Stimulated activated CD4-positive, alpha-beta T cell treated with anti-CD3 and anti-CD28 coated beads, Interleukin-1b, Interleukin-23, amount 100 ng/mL, for 1 hour (primary cell): ENCODE measurements at regions not wholly inside any gene's neighbourhood (a gene's known extent, or its start where the extent isn't known, plus 50 kb on each side); places are given as distances from the start of the nearest gene placed in this dataset.

Experiments used
- DNase-seq, 2 donors: peaks; one replicate each; pipeline ENCODE4 v3.0.0-alpha.2; 2020; ENCODE audit warnings: low read depth in 2 of 2

- no peak for DNase-seq
Observed at GRCh38 chr9:110056062-110056461, 151.9 kb downstream of the C9orf152 start.

- DNase-seq = peak in 1 of 2 donors; percentile 23
Observed at GRCh38 chr9:110058304-110058953, 149.5 kb downstream of the C9orf152 start.

- no peak for DNase-seq
Observed at GRCh38 chr9:110059461-110059860, 148.5 kb downstream of the C9orf152 start.

- DNase-seq = no peak
Observed at GRCh38 chr9:110064803-110065202, 143.2 kb downstream of the C9orf152 start.

GRCh38 chr9:110065532-110065931, 142.4 kb downstream of the C9orf152 start:
- DNase-seq = no peak

- DNase-seq = no peak
Observed at GRCh38 chr9:110066929-110067716, 140.8 kb downstream of the C9orf152 start.

GRCh38 chr9:110068212-110068611, 139.7 kb downstream of the C9orf152 start:
- no peak for DNase-seq

- no peak for DNase-seq
Observed at GRCh38 chr9:110069326-110070248, 138.4 kb downstream of the C9orf152 start.

- no peak for DNase-seq
Observed at GRCh38 chr9:110072597-110073355, 135.2 kb downstream of the C9orf152 start.

GRCh38 chr9:110073356-110073905, 134.5 kb downstream of the C9orf152 start:
- DNase-seq = no peak

GRCh38 chr9:110076894-110077725, 130.8 kb downstream of the C9orf152 start:
- no peak for DNase-seq

GRCh38 chr9:110077925-110078324, 130.0 kb downstream of the C9orf152 start:
- no peak for DNase-seq

- DNase-seq = no peak
Observed at GRCh38 chr9:110078604-110079003, 129.4 kb downstream of the C9orf152 start.

GRCh38 chr9:110081395-110081794, 126.6 kb downstream of the C9orf152 start:
- DNase-seq = no peak

GRCh38 chr9:110083866-110084265, 124.1 kb downstream of the C9orf152 start:
- no peak for DNase-seq

GRCh38 chr9:110086537-110086936, 121.4 kb downstream of the C9orf152 start:
- no peak for DNase-seq

GRCh38 chr9:110087605-110088004, 120.4 kb downstream of the C9orf152 start:
- no peak for DNase-seq

- no peak for DNase-seq
Observed at GRCh38 chr9:110088099-110088498, 119.9 kb downstream of the C9orf152 start.

- DNase-seq = no peak
Observed at GRCh38 chr9:110089681-110090370, 118.1 kb downstream of the C9orf152 start.

- DNase-seq = no peak
Observed at GRCh38 chr9:110092792-110093191, 115.2 kb downstream of the C9orf152 start.
